ENCODE measurements at regions not wholly inside any gene's neighbourhood (a gene's known extent, or its start where the extent isn't known, plus 50 kb on each side); places are given as distances from the start of the nearest gene placed in this dataset.
"Not testable (repeated sequence)": the region's sequence is repeated elsewhere in the genome, so short reads cannot be mapped to it uniquely, and the experiment has no call there.

DNA sequence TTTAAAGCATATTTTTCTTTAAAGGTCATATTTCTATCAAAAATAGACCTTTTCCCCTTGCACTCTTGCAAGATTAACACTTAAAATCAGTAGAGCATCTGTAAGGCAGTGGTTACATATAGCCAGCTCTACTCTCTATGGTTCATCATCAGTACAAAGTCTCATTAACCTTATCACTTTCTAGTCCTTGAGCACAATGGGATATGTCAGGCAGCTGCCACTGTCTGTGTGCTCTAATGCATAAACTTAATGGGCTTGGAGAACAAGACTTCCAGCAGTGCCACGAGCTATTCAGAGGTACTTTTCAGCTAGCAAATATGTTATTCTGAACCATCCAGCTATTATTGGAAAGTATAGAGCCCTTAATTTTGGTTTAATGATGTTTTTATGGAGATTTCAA, 393.7 kb downstream of the GASK1B start:
- no peak for DNase-seq

DNA sequence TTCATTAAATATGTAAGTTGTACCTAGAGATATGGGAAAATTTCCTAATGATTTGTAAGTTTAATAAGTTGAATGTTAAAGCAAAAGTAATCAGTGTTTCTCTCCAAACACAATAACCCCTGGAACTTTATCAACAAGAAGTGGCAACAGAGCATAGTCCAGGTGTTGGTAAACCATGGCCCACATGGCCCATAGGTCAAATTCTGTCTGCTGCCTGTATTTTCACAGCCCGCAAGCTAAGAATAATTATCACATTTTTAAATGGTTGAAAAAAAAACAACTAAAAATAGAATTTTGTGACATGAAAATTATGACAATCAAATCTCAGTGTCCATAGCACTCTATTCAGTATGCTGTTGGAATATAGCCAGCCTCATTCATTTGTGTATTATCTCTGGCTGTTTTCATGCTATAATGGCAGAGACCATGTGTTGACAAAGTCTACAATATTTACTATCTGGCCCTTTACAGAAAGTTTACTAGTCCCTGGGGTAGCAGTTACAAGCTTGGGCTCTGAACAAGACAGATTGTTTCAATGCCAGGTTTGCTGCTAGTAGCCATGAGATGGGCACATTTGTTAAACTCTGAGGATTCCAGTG, 395.8 kb downstream of the GASK1B start:
- DNase-seq, result no peak

DNA sequence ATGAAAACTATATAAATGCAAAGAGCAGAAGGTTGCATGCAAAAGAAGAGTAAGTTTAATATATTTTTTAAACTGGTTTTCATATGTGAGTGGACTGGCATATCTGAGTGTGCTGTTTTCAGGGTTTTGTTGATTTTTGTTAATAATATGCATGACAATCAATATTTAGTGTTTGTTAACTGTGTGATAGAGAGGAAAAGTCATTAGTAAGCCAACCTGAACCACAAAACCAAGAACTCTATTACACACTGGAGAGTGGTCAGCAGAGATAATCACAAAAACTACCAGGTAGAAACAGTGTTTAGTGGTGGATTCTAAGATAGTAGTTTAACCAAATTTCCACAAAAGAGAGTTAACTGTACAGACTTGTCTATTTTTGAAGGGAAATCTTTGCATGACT, 396.9 kb downstream of the GASK1B start:
- DNase-seq, result no peak

DNA sequence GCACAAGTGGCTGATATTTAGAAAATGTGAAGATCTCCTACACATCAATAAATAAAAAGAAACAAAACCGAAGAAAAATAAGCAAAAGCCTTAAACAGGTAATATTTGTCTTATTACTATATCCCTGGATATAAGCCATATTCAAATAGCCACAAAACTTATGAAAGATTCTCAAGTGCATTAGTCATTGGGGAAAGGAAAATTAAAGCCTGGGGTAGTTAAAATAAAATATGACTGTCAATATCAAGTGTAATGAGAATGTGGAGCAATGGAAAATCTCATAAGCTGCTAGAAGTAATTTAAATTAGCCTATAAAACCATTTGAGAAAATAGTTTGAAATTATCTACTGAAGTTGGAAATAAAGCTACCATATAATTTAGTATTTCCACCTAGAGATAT, 399.9 kb downstream of the GASK1B start:
- DNase-seq, result no peak

DNA sequence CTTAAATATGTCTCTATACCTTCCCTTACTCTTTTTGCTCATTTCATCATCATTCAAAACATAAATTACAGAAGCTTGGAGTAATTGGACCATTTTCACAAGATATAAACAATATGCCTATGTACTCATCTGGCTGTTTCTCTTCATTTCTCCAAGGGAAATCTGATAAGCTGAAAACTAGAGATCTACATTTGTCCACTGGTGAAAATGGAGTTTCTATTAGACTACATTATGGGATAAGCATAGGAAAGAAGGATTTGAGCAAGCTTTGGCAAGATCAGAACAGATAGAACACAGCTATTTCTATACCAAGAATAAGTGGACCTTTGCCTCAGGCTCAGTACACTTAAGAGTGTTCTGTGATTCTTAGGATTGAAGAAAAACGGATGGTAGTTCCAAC, 404.4 kb downstream of the GASK1B start:
- DNase-seq, result no peak

DNA sequence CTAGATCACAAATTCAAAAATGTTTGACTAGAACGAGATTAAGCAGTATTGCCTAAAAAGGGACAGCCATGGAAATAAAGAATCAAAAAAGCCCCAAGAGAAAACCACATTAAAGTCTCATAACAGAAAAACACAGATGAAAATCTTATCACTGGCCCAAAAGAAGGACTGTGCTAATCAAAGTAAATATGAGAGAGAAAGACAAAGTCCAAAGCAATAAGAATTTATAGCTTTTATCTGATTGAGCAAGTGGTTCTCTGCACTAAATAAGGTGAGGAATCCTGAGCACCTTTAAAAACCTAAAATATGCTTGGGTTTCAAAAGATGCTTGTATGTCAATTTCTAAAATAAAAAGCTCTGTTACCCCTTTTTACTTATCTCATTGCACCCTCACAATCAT, 409.3 kb downstream of the GASK1B start:
- DNase-seq, result no peak

DNA sequence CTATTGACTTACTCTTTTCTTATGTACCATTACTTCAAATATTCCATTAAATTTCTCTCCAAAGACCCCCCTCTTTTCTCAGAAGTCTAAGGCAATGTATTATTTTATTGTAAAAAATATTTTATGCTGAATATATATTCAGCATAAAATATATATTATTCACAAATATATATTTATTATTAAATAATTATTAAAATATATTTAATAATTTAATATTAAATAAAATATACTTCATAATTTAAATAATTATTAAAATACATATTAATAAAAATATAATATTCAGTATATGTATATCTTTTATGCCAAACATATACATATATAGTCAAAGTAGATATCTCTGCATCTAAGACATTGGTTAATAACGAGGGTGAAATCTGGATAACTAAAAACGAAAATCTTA, 418.4 kb downstream of the GASK1B start:
- no peak for DNase-seq

DNA sequence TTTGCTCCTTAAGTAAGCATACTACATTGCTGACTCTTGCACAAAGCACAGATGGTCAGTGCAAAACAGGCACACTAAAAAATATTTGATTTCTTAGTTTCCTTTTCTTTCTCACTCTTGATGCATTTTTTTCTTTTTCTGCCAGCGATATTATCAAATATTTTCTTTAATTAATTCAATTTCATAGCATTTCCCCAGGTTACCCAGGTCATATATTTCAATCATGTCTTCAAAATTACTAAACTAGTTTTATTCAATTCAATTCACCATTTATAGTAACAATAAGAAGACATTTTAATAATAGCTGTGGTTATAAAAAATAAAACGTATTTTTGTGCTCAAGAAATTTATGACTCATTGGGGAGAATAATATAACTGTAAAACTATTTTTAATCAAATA, 421.2 kb downstream of the GASK1B start:
- no peak for DNase-seq

DNA sequence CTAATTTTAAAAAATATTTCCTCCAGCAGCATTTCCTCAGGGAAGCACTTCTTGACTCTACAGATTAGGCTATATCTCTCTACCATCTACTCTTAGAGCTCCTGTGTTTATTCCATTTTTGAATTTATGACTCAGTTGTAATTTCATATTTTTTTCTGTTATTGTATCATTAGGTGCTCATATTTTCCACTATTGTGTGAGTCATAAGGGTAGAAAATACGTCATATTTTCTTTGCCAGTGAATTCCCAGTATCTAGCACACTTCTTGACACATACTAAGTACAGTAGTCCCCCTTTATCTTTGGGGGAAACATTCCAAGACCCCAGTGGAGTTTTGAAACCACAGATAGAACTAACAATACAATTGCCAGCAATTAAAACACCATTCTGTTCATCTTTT, 431.2 kb downstream of the GASK1B start:
- DNase-seq, result no peak

DNA sequence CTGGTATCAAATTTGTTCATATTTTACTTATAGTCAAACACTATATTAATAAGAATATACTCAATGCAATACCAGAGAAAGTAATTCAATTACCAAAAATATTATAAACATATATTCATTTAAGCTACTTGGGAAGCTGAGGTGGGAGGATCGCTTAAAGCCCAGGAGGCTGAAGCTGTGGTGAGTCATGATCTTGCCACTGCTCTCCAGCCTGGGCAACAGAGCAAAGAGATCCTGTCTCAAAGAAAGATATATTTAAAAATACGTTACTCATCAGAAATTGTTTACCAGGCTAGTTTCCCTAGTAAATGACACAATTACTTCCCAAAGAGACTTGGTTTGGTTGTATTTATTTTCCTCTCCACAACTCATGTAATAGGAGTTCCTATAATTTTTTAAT, 433.6 kb downstream of the GASK1B start:
- DNase-seq, result no peak

DNA sequence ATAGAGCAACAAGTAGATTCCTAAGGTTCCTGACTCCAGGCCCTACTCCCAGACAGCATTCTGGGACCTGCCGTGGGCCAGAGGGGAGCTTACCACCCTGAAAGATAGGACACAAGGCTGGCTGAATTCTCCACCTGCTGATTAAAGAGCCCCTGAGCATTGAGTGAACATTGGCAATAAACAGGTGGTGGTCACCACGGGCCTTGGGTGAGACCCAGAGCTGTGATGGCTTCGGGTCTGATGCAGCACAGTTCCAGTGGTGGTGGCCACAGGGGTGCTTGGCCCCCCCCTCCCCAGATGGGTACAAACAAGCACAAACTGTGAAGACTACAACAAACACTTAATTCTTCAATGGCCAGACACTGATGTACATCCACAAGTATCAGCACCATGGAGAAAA, 444.6 kb downstream of the GASK1B start:
- no peak for DNase-seq

DNA sequence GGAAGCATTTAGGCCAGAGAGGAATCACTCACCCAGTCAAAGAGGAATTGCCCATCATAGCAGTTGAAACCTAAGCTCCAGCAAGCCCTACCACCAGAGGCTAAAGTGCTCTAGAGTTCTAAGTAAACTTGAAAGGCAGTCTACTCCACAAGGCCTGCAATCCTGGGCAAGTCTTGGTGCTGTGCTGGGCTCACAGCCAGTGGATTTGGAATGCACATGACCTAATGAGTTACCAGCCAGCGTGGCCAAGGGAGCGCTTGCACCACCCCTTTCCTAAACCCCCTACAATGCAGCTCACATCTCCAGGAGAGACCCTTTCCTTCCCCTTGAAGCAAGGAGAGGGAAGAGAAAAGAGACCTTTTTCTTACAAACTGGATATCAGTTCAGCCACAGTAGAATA, 445.7 kb downstream of the GASK1B start:
- DNase-seq, result no peak

DNA sequence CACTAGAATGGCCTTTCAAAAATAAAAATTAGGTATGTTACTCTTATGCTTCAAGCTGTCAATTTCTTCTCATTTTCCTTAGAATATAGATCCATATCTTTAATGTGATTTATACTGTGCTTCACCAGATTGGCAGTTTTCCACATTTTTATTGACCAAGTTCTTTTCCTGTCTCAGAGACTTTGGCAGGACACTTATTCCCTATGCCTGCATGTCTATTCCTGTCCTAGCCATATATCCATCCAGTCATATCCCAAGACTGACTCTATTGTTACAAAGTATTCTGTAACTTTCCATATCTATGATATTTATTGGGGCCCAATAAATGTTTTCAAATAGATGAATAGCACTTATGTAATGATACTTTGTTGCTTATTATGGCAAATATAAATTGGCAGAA, 450.7 kb downstream of the GASK1B start:
- DNase-seq, result no peak

DNA sequence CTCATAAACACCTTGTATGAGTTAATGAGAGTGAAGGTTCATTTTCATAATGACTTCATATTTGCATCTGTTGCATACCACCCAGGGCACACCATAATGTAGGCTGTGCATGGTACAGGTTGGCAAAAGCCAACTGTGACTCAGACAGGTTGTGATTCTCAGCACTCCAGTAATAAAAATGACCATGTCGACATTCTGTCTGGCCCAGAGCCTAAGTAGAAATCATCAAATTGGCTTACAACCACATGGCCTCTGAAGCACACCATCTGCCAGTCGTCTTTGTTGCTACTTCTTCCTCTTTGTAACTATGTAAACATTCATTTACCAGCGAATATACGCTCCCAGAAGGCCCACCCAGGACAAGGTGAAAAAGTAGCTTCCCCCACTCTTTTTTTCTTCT, 459.5 kb downstream of the GASK1B start:
- no peak for DNase-seq

DNA sequence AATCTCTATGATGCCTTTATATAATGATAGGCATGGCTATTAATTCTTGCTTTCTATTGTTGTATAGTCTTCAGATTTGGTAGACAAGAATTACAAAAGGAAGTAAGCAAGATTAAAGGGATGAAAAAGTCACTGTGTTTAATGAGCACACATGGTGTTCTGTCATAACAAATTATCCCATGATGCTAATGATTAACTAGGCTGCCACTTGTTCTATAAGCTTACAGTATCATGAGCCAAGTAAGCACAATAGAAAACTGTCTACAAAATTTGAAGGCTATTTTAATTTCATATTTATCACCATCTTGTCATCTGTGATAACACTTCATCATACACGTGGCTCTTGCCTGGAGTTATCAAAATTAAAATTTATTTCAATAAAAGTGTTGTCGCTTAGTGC, 466.7 kb downstream of the GASK1B start:
- DNase-seq, result no peak

DNA sequence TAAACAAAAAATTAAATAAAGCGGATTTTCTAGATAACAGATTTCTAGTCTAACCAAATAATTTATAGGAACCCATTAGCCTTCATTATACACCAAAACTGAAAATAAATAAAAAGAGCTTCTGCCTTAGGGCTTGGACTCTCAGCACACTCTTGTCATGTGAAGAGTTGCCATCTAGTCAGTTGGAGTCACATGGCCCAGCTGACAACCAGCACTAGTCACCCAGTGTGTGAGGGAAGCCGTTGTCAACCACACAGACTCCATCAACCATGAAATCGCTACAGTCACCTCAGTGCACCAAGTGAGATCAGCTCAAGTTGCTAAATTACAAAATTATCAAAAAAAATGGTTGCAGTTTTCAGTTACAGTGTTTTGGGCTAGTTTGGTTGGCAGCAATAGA, 470.0 kb downstream of the GASK1B start:
- DNase-seq, result no peak

DNA sequence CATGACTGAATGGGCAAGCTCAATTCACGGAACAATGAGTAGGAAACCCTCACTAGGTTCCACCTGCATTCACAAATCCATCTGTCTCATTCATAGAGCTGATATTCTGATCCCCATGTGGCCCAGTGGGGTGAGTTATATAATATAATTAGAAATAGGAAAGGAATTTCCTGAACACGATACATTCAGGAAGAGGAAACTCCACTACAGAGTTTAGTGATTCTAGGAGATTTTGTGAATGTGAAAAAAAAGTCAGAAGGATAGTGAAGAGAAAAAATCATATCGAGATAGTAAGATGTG, 471.2 kb downstream of the GASK1B start:
- DNase-seq, result no peak

DNA sequence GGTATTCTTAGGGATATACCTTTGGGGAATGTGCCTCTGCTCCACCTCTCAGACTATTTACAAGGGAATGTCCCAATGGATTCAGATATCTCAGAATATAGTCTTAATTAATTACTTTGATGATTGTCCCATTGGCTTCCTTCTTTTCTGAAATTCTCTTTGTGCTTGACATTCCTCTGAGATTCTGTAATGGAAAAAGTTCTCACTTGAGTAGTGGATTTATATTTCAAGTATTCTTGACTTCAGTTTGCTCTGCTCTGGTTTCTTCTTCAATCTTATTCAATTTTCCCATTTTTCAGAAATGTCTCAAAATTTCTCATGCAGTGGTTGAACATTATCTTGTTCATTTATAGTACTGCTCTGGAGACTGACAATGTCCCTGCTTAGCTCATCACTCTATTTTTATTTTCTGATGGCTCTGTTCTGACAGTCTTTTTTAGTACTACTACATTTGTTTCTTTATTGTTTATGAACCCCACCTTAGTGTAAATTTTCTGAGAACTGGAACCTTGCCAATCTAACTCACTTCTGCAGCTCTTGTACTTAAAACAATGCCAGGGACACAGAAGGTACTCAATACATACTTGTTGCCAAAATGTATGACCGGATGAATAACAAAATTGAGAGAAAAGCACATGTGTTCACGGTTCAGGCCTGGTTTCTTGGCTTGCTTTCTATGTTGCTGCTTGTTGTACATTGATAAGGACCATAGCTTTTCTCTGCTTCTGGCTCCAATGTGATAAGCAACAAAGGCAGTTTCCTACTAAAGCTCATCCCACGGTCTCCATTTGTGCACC, 471.7 kb downstream of the GASK1B start:
- no peak for DNase-seq

DNA sequence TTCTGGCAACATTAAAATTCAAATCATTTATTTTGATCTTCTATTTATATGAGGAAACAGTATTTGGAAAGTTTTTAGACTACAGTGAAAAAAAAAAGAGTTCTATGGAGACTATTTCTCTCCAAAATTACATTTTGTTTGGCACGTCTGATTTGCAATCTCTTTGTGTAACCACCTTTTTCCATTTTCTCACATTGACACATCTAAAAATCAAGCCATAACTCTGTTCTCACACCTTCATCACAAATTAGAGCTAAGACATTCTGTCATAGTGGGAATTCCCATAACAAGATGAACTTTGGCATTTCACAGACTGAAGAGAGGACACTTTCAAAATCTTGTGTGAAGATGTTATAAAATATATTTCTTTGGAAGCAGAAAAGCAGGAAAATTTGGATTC, 468.9 kb downstream of the GRIA2 start:
- DNase-seq, result no peak

DNA sequence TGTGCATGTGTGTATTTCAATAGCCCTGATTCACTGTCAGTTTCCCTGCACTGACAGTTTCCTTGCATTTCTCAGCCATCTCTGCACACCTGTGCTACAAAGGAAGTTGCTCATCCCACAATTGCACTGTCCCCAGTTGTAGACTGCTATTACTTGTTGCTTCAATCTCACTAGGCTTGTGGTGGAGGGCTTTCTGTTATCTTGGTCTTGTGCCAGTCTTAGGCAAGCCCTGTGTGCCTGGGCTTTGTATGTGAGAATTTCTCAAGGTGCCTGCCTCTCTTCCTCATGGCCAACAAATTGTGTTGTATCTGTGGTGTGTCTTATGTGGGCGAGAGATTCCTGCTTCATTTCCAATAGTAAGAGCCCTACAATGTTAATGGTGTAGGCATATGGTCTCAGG, 467.4 kb downstream of the GRIA2 start:
- DNase-seq, result no peak

DNA sequence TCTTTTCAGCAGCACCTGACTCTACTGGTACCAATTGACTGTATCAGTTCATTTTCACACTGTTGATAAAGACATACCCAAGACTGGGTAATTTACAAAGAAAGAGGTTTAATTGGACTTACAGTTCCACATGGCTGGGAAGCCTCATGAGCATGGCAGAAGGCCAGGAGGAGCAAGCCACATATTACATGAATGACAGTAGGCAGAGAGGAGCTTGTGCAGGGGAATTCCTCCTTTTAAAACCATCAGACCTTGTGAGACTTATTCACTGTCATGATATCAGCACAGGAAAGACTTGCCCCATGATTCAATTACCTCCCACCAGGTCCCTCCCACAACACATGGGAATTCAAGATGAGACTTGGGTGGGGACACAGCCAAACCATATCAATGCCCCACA, 458.8 kb downstream of the GRIA2 start:
- not testable (repeated sequence) for DNase-seq

DNA sequence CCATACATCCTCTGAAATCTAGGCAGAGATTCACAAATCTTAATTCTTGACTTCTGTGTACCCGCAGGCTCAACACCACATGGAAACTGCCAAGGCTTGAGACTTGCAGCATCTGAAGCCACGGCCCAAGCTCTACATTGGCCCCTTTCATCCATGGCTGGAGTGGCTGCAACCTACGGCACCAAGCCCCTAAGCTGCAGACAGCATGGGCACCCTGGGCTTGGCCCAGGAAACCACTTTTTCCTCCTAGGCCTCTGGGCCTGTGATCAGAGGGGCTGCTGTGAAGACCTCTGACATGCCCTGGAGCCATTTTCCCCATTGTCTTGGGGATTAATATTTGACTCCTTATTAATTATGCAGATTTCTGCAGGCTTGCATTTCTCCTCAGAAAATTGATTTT, 457.9 kb downstream of the GRIA2 start:
- DNase-seq, result no peak

DNA sequence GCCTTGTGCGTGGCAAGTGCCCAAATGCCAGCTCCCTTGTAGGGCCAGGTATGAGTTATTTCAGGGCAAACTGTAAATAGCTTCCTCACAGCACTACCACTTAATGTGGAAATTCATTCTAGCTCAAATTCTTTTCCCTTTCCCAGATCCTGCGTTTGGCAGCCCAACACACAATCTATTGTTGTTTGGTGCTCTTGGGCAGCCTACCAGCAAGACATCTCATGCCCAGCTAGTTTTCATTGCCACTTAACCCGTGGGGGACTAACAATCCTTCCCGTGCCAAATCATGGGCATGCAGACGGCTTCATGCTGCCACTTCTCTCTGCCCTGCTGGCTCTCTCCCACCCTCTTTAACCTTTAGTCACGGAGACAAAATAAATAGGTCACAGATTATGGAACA, 454.2 kb downstream of the GRIA2 start:
- peak; percentile 14 for DNase-seq

DNA sequence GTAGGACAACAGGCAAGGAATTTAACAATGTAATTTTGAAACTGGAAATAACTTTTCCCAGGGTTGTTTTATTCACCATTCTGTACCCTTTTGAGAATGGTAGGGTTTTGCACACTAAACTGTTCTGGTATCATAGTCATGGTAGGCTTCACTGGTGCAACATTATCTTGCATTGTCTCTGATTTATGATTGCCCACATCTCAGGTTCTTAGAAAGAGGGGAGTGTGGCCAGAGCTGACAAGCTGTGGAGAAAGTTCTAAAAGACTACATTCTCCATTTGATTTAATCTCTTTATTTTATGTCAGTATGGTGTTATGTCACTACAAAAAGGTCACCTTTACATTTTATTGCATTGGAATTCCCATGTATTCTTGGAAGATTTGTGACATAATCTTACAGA, 447.3 kb downstream of the GRIA2 start:
- DNase-seq, result no peak

DNA sequence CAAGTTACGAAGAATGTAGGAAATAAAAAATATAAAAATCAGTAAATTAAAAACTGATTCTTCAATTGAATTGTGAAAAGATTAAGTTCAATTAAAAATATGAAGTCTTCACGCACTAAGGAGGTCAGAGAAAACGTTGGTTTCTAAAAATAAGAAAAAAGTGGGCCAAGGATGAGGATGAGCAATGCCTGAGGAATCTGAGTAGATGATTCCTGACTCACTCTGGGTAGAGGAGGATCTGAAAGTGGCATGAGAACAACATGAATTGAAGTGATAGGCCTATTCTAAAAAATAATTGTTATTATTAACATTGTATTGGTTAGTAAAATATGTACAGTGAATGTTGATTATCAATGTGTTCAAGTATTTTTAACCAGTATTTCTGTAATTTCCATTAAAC, 444.2 kb downstream of the GRIA2 start:
- no peak for DNase-seq
